GM21381 (cell line): ENCODE measurements at regions not wholly inside any gene's neighbourhood (a gene's known extent, or its start where the extent isn't known, plus 50 kb on each side); places are given as distances from the start of the nearest gene placed in this dataset.
"Not testable (repeated sequence)": the region's sequence is repeated elsewhere in the genome, so short reads cannot be mapped to it uniquely, and the experiment has no call there.

Experiments used
- ATAC-seq: cut with Tn5 transposase; IDR thresholded peaks from one replicate; pipeline ENCODE4 v1.9.1; 2021; ENCODE audit warnings: mild to moderate bottlenecking, moderate library complexity; ENCODE audit not compliant: unreplicated experiment

DNA sequence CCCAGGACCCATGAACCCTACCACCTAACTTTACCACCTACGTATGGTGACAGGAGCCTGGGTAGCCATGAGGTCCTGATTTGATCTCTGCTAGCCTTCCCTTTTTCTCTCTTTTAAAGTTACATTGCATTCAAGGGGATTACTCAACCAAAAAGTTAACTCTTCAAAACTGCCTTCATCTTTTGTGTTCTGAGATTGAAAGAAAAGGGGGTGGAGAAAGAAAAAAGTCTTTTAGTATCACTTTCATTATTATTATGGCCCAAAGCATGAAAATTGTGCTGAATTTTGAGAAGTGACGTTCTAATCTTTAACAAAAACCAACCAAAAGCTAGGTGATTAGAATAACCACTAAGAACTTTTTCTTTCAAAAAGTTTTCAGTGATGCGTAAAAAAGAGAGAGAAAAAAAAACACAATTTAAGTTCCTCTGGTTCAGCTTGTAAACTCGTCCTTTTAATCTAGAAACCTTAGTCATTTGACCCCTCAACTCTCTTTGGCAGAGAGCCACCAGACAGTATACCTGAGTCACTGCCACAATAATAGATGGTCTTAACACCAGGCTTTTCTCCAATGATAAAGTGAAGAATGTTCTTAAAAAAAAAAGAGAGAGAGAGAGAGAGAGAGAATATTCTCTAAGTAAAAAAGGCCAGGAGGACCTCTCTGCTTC lies 347.4 kb upstream of the FGF13 start:
- ATAC-seq = no peak

DNA sequence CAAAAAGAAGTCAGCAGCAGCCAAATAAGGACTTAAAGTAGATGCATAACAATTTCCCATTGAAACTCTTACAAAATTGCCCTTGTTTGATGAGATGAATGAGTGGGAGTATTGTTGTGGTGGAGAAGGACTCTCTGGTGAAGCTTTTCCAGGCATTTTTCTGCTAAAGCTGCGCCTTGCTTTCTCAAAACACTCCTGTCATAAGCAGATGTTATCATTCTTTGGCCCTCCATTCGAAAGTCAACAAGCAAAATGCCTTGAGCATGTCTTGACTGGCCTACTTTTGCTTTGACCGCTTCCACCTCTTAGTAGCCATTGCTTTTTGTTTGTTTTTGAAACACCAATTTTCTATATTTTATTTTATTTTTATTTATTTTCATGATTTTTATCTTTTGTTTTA lies 340.9 kb upstream of the FGF13 start:
- no peak for ATAC-seq

GRCh38 chrX:139049465-139049864 lies 337.9 kb upstream of the FGF13 start:
- no peak for ATAC-seq

DNA sequence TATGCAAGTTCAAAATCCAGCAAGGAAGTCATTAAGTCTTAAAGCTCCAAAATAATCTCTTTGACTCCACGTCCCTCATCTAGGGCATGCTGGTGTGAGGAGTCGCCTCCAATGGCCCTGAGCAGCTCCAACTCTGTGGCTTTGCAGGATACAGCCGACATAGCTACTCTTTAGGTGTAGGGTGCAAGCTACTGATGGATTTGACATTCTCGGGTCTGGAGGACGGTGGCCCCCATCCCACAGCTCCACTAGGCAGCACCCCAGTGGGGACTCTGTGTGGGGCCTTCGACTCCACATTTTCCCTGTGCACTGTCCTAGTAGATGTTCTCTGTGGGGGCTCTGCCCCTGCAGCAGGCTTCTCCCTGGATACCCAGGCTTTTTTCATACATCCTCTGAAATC lies 333.2 kb upstream of the FGF13 start:
- ATAC-seq = no peak

GRCh38 chrX:139039041-139039440 lies 327.5 kb upstream of the FGF13 start:
- no peak for ATAC-seq

- ATAC-seq = no peak
Observed at GRCh38 chrX:139026811-139027210, 315.3 kb upstream of the FGF13 start.

GRCh38 chrX:139026406-139026805 lies 314.9 kb upstream of the FGF13 start:
- no peak for ATAC-seq

DNA sequence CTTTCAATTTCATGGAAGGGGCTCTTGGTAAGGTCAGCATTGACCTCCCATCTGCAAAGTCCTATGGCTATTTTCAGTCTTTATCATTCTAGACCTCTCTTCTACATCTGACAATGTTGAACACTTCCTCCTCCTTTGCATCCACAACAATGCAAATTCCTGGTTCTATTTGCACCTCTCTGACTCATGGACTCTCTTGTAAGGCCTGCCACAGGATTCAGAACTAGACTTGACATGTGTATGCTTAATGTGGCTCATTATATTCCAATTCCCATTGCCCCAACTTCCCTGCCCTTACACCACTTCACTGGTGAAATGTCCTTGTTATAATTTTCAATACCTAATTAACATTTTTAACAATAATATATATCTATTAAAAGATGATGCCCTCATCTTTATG lies 314.3 kb upstream of the FGF13 start:
- ATAC-seq = no peak

DNA sequence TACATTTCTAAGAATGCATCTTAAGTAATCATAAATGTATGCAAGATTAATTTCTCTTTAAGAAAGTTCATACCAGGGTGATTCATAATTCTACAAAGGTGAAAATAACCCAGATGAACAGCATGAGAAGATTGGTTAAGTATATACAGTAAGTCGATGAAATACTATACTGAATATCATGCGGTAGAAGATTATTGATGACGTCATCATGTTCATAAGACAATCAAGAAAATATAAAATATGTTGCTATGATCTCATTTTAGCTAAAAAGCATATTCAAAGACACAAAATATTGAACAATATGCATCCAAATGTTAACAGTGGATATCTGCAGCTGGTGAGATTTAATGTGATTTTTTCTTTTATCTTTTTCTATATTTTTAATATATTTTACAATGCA lies 312.0 kb upstream of the FGF13 start:
- ATAC-seq = no peak

GRCh38 chrX:139020801-139021200 lies 309.3 kb upstream of the FGF13 start:
- ATAC-seq = no peak

- no peak for ATAC-seq
Observed at GRCh38 chrX:139018436-139018835, 306.9 kb upstream of the FGF13 start.

DNA sequence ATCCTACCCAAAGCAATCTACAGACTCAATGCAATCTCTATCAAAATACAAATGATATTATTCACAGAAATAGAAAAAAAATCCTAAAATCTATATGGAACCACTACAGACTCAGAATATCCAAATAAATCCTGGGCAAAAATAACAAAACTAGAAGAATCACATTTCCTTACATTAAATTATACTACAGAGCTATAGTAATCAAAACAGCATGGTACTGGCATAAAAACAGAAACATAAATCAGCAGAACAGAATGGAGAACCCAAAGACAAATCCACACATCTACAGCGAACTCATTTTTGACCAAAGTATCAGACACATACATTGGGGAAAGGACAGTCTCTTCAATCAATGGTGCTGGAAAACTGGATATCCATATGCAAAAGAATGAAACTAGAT lies 304.1 kb upstream of the FGF13 start:
- no peak for ATAC-seq

GRCh38 chrX:139008185-139008584 lies 296.7 kb upstream of the FGF13 start:
- ATAC-seq = no peak

- ATAC-seq = not testable (repeated sequence)
Observed at GRCh38 chrX:139003856-139004527, 292.5 kb upstream of the FGF13 start.

DNA sequence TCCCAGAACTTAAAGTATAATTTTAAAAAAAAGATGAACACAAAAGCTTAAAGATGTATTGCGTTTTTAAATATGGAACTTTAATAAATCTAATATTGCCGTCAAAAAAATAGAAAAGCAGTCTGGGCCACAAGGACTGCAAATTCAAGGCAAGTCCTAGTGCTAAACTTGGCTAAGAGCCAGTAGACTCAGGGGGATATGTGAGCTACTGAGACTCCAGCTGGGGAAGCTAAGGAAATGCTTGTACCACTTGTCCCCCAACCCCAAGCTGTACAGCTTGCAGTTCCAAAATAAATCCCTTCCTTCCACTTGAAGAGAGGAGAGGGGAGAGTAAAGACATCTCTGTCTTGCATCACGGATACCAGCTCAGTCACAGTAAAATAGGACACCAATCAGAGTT lies 290.8 kb upstream of the FGF13 start:
- no peak for ATAC-seq

GRCh38 chrX:138996268-138996667 lies 284.8 kb upstream of the FGF13 start:
- ATAC-seq = no peak

GRCh38 chrX:138995458-138995857 lies 283.9 kb upstream of the FGF13 start:
- no peak for ATAC-seq

DNA sequence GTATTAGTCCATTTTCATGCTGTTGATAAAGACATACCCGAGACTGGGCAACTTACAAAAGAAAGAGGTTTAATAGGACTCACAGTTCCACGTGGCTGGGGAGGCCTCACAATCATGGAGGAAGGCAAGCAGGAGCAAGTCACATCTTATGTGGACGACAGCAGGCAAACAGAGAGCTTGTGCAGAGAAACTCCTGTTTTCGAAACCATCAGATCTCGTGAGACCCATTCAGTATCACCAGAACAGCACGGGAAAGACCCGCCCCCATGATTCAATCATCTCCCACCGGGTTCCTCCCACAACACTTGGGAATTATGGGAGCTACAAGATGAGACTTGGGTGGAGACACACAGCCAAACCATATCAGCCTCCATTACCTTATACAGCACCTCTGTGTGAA lies 278.9 kb upstream of the FGF13 start:
- ATAC-seq = not testable (repeated sequence)

DNA sequence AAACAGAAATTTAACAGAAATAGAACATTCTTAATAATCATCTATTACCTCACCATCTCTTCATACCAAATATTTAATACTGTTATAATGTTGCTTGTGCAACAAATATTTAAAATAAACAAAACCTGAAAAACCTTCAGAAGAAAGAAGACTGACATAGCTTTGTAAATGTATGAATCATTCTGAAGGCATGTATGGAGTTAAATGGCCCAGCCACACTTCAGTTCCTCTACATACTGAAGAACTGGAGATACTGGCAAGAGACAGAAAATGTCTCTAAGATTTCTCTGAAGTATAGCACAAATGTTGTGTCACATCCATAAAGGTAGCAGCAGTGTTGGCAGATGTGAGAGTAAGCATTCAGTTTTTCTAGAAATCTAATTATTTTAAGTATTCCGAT lies 275.3 kb upstream of the FGF13 start:
- no peak for ATAC-seq

GRCh38 chrX:138986235-138986634 lies 274.7 kb upstream of the FGF13 start:
- no peak for ATAC-seq

- no peak for ATAC-seq
Observed at GRCh38 chrX:138982365-138982764, 270.8 kb upstream of the FGF13 start.

- no peak for ATAC-seq
Observed at GRCh38 chrX:138964501-138964900, 253.0 kb upstream of the FGF13 start.

DNA sequence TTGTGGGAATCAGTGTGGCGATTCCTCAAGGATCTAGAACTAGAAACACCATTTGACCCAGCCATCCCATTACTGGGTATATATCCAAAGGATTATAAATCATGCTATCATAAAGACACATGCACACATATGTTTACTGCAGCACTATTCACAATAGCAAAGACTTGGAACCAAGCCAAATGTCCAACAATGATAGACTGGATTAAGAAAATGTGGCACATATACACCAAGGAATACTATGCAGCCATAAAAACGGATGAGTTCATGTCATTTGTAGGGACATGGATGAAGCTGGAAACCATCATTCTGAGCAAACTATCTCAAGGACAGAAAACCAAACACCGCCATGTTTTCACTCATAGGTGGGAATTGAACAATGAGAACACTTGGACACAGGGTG lies 250.9 kb upstream of the FGF13 start:
- ATAC-seq = not testable (repeated sequence)
